Neural progenitor cell (in vitro differentiated cells): ENCODE measurements at regions not wholly inside any gene's neighbourhood (a gene's known extent, or its start where the extent isn't known, plus 50 kb on each side); places are given as distances from the start of the nearest gene placed in this dataset.

Source experiments
- CTCF ChIP-seq: fragments of 200-600 bp; sonication (generic); IDR thresholded peaks from 2 replicates; pipeline ENCODE4 v1.5.1; 2017; ENCODE audit warnings: antibody characterized with exemption, mild to moderate bottlenecking
- EZH2 ChIP-seq: fragments of 200-600 bp; sonication (generic); IDR thresholded peaks from 2 replicates; pipeline ENCODE4 v1.6.1; 2017; ENCODE audit warnings: antibody characterized with exemption, mild to moderate bottlenecking, moderate library complexity

- TF ChIP-seq EZH2 (no peak), CTCF (no peak)
These were observed 195.3 kb downstream of the GAS1 start for GRCh38 chr9:86751956-86752355.
